ENCODE measurements at regions not wholly inside any gene's neighbourhood (a gene's known extent, or its start where the extent isn't known, plus 50 kb on each side); places are given as distances from the start of the nearest gene placed in this dataset.
A peak's percentile ranks its signal among the peaks of the same experiment; 100 is the strongest.

GRCh38 chr1:38185913-38186312 lies 139.3 kb upstream of the POU3F1 start (continued):
- no peak for TF ChIP-seq ATF2 (CRISPR knock-in tag; IDR thresholded peaks at IDR 0.05; ENCODE audit: borderline replicate concordance, low read depth)
- no peak for TF ChIP-seq RORB (CRISPR knock-in tag; IDR thresholded peaks at IDR 0.05)
- TF ChIP-seq ATF1 (CRISPR knock-in tag; IDR thresholded peaks at IDR 0.05) = no peak
- TF ChIP-seq NFE2L1 (CRISPR knock-in tag; IDR thresholded peaks at IDR 0.05) = no peak

- DNase-seq (ENCODE audit: low spot score) (no peak), ATAC-seq (no peak)
- Mint-ChIP-seq H3K36me3 (peaks cover 19% of the 10 kb centered on the region), H3K27me3 (ENCODE audit: low read depth) (peaks cover 19% of the 10 kb centered on the region), H3K4me3 (no peak overlapping the region), H3K4me1 (peaks cover 29% of the 10 kb centered on the region), H3K27ac (no peak overlapping the region), H3K9me3 (peaks cover 21% of the 10 kb centered on the region)
- ChIA-PET POLR2A (no interaction called here), CTCF (no interaction called here)
- TF ChIP-seq ZNF121 (CRISPR knock-in tag; IDR thresholded peaks at IDR 0.05) = peak; percentile 99
- TF ChIP-seq NFYB (CRISPR knock-in tag; conservative IDR thresholded peaks at IDR 0.05; ENCODE audit: low read depth) = no peak
Observed at GRCh38 chr1:38183747-38184146, 137.2 kb upstream of the POU3F1 start.

- H3K36me3 Mint-ChIP-seq = peaks cover 19% of the 10 kb centered on the region
- H3K27me3 Mint-ChIP-seq (ENCODE audit: low read depth) = peaks cover 19% of the 10 kb centered on the region
- ChIA-PET POLR2A (no interaction called here), CTCF (interaction anchor here (1.0 to 1.4 kb wide), 5 partner anchors 111 to 319 kb away, joined by 3 to 4 read pairs (median 4); no protein-coding TSS in a partner anchor)
- peaks cover 21% of the 10 kb centered on the region for H3K9me3 Mint-ChIP-seq
- H3K4me3 Mint-ChIP-seq = no peak overlapping the region
- H3K27ac Mint-ChIP-seq = peak overlapping the region; percentile 93
- DNase-seq (ENCODE audit: low spot score) (peak; percentile 41), ATAC-seq (peak; percentile 73)
- H3K4me1 Mint-ChIP-seq = peaks cover 29% of the 10 kb centered on the region
- TF ChIP-seq SMAD3 (CRISPR knock-in tag; IDR thresholded peaks at IDR 0.05; ENCODE audit: borderline replicate concordance) (no peak), NFE2L1 (CRISPR knock-in tag; IDR thresholded peaks at IDR 0.05) (peak; percentile 77), ETV6 (CRISPR knock-in tag; IDR thresholded peaks at IDR 0.05) (no peak), ZNF423 (CRISPR knock-in tag; IDR thresholded peaks at IDR 0.05) (peak; percentile 97), ZNF416 (CRISPR knock-in tag; IDR thresholded peaks at IDR 0.05) (no peak), ZNF281 (CRISPR knock-in tag; IDR thresholded peaks at IDR 0.05) (peak; percentile 71), PRRX2 (CRISPR knock-in tag; IDR thresholded peaks at IDR 0.05) (no peak), ZSCAN18 (CRISPR knock-in tag; IDR thresholded peaks at IDR 0.05) (0 out of 2 replicates have a peak, but pooled peaks have one; percentile 3), E2F1 (CRISPR knock-in tag; IDR thresholded peaks at IDR 0.05) (no peak), ZNF263 (CRISPR knock-in tag; IDR thresholded peaks at IDR 0.05; ENCODE audit: low read depth) (no peak), RORB (CRISPR knock-in tag; IDR thresholded peaks at IDR 0.05) (no peak), JUN (CRISPR knock-in tag; IDR thresholded peaks at IDR 0.05) (no peak), JAZF1 (CRISPR knock-in tag; IDR thresholded peaks at IDR 0.05) (no peak), NR3C1 (CRISPR knock-in tag; conservative IDR thresholded peaks at IDR 0.05; ENCODE audit: low read depth) (no peak), ZNF219 (CRISPR knock-in tag; IDR thresholded peaks at IDR 0.05; ENCODE audit: borderline replicate concordance) (no peak), OVOL2 (CRISPR knock-in tag; IDR thresholded peaks at IDR 0.05; ENCODE audit: borderline replicate concordance) (no peak), NFYB (CRISPR knock-in tag; conservative IDR thresholded peaks at IDR 0.05; ENCODE audit: low read depth) (no peak), ZNF671 (CRISPR knock-in tag; IDR thresholded peaks at IDR 0.05) (no peak), AR (CRISPR knock-in tag; IDR thresholded peaks at IDR 0.05) (no peak)
Observed at GRCh38 chr1:38183096-38183495, 136.5 kb upstream of the POU3F1 start.

Measured in WTC11 (cell line).